Forelimb muscle (tissue), 1 donor: ENCODE measurements at regions not wholly inside any gene's neighbourhood (a gene's known extent, or its start where the extent isn't known, plus 50 kb on each side); places are given as distances from the start of the nearest gene placed in this dataset.

ENCODE experiments used
- DNase-seq: peaks from one replicate; pipeline ENCODE4 v3.0.0-alpha.2; 2013; ENCODE audit warnings: low read depth

DNA sequence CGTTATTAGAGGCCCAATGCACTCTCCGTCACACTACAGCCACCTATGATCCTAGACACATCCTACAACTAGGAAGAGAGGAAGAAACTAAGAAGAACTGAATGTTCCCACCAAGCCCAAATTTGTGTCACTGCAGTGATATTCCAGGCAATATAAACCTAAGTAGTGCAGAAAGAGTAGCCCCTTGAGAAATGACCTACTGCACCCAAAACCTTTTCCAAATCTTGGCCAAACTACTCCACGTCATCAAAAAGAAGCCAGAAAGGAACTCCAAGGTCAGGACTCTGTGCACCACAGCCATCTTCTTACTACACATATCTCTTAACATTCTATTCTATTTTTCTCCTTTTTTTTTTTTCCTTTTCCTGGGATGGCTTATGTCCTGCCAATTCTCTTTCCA is 60.2 kb downstream of the ADAMTS1 start:
- no peak for DNase-seq

DNA sequence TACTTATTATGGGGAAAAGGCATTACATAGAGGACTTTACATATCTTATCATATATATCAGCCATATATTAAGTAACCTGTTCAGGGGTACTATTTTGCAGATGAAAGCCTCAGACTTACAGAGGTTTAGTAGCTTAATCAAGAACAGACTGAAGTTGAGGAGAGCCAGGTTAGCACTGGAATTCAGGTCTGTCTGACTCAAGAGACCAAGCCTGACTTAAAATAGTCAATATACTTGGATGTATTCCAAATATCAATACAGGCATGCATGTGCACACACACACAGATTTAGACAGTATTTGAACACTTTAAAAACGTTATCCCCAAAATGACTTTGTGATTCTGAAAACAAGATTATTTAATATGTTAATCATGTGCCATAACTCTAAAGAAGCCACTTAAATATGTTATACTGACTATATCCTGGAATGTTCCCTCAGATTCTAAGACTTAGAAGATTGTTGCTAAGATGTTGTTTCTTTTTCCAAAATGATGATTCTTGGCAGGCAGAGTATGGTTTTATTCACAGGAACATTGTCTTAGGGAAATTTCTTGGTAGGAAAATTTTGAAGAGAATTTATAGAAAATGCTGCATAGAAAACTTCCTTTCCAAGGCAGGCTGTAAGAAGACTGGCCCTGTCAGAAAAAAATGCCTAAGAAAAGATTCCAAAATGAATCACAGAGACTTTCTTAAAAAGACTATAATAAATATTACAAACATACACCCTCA is 61.6 kb downstream of the ADAMTS1 start:
- DNase-seq: no peak

DNA sequence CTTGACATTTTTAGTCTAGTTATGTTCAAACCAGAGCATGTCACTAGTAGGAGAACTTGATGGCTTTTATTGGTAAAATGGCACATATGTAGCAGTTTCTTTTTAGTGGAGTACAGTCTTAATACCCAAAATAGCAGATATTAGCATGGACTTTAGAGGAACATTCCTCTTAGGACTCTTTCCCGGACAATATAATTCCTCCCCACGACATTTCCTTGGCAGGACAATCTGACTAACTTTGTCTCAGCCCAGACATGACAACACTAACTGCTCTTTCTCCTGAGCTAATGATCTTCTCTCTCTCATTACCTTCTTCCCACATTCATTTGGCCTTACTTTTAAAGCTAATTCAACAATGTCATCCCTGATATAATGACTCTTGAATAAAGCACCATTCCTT is 62.5 kb downstream of the ADAMTS1 start:
- no peak for DNase-seq

DNA sequence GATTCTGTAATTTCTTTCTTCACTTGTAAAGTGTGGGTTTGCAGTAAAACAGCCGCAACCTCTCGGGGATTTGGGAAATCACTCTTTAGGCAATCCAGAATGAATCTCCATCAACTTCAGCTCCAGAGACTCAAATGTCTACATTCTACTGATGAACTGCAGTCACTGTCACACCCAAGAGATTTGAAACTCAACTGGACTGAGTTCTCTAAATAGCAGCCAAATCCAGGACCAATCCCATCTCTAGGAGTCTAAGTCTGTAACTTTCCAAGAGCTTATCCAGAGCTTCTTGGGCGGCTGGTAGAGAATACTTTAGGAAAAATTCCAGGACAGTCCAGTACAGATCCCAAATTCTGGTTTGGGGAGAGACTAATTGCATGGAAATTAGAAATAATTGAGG is 62.9 kb downstream of the ADAMTS1 start:
- DNase-seq: no peak

DNA sequence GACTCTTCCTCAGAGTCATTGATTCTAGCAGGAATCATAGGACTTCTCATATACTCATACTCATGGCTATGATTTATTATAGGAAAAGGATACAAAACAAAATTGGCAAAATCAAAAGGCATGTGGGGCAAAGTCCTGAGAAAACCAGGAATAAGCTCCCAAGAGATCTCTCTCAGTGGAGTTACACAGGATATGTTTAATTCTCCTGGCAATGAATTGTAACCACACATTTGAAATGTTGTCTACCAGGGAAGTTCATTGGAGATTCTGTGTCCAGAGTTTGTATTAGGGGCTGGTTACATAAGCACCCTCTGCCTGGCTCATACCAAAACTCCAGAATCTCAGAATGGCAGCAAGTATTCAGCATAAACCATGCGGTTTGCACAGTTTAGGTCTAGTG is 63.9 kb downstream of the ADAMTS1 start:
- DNase-seq: no peak

DNA sequence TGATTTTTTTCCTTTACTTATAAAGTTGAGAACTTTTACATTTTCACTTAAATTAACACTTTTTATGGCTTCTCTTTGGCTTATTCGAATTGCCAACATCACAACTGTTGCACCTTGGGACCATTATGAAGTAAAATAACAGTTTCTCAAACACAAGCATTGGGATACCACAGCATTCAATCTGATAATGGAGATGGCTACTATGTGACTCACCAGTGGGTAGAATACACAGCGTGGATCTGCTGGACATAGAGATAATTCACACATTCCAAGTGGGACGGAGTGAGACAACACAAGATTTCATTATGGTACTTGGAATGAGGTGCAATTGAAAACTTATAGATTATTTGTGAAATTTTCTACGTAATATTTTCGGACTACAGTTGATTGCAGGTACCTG is 68.0 kb downstream of the ADAMTS1 start:
- no peak for DNase-seq

DNA sequence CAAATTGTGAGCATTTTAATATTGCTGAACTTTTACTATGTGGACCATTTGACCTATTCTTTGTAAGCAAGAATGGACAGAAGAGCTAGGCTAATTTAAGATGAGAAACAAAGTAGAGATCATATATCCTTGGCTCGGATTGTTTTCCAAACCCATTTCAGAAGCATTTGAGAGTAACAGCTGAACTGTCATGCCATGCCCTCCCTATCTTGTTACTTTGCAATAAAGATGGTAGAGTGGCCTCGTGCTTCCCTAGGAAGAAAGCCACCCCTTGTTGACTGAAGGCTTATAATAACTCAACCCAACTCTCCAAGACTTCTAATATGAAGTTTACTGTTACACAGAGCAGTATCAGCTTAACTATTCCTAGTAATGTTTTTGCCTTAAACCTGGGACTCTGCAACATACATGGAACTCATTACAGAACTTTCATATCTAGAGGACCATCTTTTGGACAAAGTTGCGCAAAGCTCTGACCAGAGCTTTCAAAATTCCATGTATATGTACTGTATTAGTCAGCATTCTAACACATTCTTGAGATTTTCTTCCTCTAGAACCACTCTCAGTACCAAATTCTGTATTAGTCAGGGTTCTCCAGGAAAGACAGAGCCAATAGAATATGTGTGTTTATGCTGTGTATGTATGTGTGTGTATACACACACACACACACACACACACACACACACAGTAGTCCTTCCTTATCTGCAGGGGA is 68.7 kb downstream of the ADAMTS1 start:
- no peak for DNase-seq

DNA sequence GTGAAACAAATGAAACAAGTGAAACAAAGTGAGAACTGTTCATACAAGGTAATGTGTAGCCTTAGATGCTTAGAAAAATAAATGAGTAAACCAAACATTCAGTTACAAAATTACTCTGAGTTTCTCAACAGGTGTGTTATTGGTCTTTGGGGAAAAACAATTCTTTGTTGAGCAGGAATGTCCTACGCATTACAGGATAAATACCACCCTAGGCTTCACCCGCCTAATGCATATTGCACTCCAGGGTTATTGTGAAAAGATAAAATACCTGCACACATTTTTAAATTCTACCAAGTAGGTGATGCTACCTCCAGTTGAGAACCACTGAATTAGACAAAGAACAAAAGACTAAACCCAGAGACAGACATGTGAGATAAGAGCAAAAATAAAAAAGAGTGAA is 72.2 kb downstream of the ADAMTS1 start:
- no peak for DNase-seq

DNA sequence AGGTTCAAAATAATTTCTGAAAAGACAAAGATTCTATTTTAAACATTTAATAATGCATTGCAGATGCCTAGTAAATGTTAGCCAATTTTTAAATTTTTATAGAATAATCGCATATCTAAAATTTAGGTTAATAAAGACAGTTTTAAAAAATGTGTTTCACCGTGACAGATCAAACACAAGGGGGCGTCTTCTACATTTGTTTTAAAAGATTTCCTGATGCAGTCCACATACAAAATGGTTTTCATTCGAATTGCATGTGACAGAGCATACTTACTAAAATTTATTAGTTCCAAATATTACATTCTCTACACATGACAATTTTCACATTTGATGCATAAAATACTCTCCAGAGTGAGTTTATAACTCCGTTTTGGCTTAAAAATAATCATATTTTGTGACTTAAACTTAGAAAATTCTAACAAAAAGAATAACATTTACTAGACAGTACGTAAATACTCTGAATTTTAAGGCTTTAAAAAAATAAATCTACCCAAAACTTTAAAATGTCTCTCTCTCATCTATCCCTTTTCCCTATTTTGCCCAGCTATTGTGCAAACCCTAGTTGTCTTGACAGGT is 75.5 kb downstream of the ADAMTS1 start:
- peak; percentile 48 for DNase-seq

DNA sequence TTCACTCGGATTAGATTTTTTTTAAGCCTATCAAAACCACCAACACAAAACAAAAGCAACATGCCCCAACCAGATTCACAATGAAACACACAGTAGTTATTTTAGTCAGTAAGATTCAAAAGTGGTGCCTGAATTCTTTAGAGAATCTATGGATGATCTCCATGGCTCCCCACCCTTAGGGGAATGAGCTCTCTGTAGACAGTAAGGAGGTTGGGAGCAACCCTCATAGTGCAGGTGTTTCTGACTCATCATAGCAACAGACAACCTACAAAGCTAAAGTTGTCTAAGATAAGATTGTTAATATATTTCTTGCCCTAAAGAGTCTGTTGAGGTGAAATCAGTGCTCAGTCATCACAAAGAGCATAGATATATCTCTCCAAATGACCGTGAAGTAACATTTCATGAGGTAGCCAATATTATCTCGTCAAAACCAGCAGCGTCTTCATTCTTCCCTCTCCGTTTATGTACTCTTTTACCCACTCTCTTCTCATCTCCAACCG is 78.3 kb downstream of the ADAMTS1 start:
- DNase-seq: no peak

DNA sequence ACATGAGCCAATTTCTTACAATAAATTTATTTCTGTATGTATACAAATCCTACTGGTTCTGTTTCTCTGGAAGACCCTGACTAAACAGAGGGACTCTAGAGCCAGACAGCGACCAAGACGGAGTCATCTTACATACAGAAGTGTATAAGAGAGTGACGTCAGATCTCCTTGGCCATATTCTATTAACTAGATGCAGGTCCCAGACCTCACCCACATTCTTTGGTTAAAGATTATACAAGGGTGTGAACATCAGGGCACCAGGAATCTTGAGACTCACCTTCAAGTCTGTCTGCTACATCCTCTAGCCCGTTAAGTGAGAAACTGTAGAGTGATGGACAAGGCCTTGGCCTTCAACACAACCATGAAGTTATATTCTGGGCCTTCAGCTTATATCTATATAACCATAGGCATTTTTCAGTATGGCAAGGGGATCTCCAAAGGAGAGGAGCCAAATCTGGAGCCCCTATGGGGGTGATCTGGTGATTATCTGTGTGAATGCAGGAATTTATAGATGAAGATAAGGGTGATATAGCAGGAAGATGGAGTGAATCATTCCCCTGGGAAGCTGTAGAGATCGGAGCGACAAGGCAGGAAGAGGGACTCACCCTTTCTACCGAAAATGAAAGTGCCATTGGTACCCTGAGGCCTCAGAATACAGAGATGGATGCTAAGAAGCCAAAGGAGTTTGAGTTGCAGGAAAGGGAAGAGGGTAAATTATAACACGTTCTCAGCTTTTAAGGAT is 83.9 kb downstream of the ADAMTS1 start:
- DNase-seq: no peak

DNA sequence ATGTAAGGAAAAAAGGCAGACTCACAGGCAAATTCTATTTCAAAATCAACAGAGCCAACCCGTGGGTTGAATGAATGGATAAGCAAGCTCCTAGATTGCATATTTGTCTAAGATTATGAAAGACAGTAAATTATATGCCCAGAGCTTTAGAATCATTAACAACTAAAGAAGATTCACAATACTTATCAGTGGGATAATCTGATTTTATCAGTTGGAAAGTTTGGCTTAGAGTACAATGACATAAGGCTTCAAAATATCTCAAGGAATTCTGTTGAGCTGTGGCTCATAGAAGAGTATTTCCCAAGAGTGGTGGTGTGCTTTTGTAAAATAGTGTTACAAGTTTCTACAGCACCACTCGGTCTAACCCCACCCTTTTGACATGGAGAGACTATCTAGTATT is 85.5 kb downstream of the ADAMTS1 start:
- no peak for DNase-seq

DNA sequence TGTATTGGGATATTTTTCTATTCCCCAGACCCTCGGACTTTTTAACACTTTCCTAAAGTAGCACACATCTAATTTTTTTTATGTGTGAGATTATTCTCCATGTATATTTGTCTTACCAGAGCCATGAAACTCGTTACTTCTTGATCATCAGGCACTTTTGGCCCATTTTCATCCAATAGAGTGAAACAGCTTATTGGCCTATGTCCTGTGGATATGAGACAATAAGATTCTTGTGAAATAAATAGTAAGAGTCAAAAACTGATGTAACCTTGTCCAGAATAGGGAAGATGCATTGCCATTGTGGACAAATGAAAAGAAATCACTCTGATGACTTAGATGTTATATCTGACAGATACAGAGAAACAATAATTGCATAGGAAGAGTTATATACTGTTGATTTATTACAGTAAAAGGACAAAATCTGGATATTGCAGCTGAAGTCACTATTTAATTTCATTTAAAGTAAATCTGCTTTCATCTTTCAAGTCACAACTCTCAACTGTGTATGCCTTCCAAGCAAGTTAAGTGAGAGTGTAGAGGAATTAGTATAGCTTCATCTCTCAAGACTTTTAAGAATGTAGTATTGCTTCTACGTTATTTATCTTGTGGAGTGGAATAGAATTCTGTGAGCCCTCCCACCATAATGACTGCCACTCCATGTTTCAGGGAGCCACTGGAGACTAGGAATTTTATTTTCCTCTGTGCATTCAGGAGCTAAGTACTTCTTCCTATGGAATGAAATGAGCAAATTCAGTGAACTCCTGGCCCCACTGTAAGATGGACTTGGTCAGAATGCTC is 86.9 kb downstream of the ADAMTS1 start:
- no peak for DNase-seq

DNA sequence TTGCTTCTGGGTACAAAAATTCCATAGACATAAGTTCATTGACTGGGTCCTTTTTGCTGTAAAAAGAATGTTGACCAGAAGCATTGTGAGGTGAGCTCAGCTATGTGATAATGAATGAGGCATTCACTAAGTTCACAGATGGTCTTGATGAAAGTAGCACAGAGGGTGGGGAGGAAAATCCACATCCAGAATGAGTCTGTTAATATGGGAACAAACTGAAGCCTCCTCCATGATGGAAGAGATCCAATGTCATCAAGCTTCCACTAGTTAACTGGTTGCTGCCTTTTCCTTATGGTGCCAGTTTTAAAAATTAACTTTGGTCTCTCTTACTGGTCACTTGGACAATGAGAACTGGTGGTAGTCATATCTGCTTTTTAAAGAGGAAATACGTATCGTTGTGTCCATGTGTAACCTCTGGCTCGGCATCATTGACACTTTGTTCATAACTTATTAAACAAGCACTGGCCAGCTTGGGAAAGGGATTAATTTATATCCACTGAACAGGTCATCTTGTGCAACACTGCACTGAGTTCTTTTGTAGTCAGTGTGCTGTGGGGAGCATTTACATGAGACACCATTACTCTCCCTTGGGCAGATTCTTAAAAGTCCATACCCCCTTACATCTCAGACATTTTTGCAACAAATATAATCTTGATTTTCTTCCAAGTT is 88.6 kb downstream of the ADAMTS1 start:
- DNase-seq: no peak

DNA sequence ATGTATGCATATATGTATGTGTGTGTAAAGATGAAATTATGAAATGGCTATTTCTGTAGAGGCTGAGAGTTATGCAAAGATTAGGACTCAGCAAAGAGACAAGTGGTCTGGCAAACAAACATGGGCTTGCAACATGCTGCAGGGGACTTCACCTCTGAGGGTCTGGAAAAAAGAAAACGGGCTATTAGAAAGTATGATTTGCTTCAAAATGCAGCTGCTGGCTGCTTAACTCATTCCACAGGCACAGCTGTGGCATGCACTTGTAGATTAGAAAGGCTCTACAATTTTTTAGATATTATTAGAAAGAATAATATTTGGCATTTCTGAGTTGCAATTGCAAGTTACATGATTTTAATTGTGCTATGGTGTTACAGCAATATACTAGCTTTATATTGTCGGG is 90.4 kb downstream of the ADAMTS1 start:
- DNase-seq: no peak

DNA sequence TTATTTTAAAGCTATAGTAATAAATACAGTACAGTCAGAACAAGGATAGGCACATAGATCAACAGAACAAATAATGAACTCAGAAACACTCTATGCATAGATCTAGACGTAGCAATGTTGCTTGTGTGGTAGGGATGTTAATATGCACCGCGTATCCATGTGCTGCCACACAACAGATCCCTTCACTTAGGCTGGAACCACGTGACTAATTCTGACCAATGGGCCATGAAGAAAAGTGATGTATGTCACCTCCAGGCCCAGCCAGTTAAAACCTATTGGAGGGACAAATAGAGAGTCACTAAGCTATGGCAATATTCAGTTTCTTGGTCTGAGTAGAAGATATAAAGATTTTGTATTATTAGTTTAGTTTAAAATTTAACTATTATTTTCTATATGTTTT is 91.4 kb downstream of the ADAMTS1 start:
- no peak for DNase-seq

DNA sequence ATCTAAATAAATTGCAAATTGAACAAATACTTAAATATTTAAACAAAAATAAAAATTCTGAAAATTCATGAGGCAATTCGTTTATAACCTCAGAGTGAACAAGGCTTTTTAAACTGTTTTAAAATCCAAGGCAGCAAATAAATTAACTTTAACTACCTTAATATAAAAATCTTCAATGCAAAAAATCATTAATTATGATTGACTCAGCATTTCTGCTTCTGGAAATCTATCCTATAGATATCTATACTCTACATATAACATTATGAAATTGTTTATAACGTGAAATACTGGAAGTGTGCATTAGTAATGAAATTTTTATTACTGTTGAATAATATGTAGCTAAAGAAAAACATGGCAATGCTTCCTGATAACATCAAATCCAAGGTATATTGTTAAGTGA is 92.4 kb downstream of the ADAMTS1 start:
- no peak for DNase-seq

DNA sequence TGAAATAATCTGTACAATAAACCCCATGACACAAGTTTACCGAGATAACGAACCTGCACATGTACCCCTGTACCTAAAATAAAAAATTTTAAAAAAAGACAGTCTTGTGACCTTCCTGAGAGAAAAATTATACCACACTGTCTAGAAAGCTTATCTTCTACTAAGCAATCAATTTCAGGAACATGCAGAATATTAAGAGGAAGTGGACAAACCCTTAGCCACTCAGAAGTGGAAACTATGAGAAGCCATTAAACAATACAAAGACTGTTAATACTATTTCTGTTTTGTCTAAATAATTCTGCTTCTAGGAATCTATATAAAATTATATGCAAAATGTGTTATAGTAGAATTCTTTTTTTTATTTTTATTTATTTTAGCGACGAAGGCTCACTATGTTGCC is 93.9 kb downstream of the ADAMTS1 start:
- DNase-seq: no peak

DNA sequence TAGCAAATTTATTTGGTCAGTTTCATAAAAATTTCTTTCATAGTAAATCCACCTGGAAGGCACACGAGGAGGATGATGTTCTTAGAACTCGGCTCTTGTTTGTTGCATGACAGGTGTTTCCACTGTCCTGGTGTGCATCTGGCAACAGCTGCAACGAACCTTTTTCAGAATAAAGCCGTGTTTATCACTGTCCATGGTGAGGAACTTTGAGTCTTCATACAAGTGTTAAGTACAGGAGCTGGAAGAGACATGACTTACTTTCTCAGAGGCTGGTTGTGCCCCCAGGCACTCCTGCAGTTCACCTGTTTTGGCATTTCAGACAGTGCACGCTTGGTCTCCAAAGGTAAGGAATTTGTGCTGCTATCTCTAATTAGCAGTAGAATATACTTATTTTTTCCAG is 97.1 kb downstream of the ADAMTS1 start:
- no peak for DNase-seq

DNA sequence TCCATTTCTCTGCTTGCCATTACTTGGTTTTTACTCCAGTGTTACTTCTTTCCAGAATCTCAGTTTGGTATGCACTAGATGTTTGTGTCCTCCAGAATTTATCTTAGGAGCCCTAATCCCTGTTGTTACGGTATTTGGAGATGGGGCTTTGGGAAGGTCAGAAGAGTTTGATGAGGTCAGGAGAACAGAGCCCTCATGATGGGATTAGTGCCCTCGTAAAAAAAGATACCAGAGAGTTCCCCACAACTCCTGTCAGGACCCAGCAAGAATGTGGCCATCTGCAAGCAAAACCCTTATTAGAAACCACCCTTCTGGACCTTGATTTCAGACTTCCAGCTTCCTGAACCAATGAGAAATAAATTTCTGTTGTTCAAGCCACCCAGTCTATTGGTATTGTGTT is 98.0 kb downstream of the ADAMTS1 start:
- no peak for DNase-seq

DNA sequence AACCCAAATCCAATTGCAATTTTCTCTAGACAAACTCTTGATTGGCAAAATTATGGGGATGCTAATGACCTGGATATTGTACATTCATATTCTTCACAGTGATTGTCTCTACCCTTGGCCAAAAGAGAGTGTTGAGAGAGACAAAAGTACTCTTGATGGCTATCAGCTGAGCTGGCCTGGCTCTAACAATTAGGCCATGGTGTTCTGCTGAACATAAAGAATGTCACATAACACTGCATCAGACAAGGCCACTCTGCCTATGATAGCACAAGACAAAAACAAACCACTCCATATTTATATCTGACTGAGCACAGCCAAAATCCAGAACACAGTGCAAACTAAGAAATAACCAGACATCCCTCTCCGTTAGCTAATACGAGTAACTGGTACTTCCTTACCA is 101.7 kb downstream of the ADAMTS1 start:
- DNase-seq: no peak
